CD4-positive, alpha-beta T cell (primary cell): ENCODE measurements at regions not wholly inside any gene's neighbourhood (a gene's known extent, or its start where the extent isn't known, plus 50 kb on each side); places are given as distances from the start of the nearest gene placed in this dataset.

Experiments
- ATAC-seq: fragments of 200-7000 bp; cut with Tn5 transposase; one replicate; pipeline ENCODE4 v1.10.0; 2022; ENCODE audit warnings: mild to moderate bottlenecking; ENCODE audit not compliant: poor library complexity
- CTCF ChIA-PET: fragments of 350-600 bp; sonication (Branson Sonifier 250); formaldehyde crosslinking; loops from one replicate; lab custom pipeline; 2021; ENCODE audit warnings: antibody characterized with exemption, inconsistent platforms; lab: Charles Lee
- POLR2A ChIA-PET: fragments of 350-600 bp; sonication (Branson Sonifier 250); formaldehyde crosslinking; loops from one replicate; lab custom pipeline; 2021; ENCODE audit warnings: antibody characterized with exemption, inconsistent platforms; lab: Charles Lee
- DNase-seq, 14 experiments: peaks; one replicate each; pipeline ENCODE4 v3.0.0-alpha.2; 2013 to 2020; ENCODE audit warnings: mixed read lengths in 2 of 14
- H3K27ac ChIP-seq, 2 donors: one replicate each; pipeline versions ENCODE4 v1.5.1 to v1.7.0; 2013; ENCODE audit warnings: low read length in 2 of 2, low read depth in 1 of 2, mild to moderate bottlenecking in 1 of 2
- H3K27me3 ChIP-seq, 2 experiments: 1 replicate in 1 of 2; 2 replicates in 1 of 2; pipeline versions ENCODE4 v1.6.1 to v1.7.0; 2013; ENCODE audit warnings: low read length in 2 of 2, control low read depth in 1 of 2, mild to moderate bottlenecking in 1 of 2, moderate library complexity in 1 of 2; ENCODE audit not compliant: insufficient read depth in 2 of 2, control insufficient read depth in 1 of 2
- H3K36me3 ChIP-seq: one replicate; pipeline ENCODE4 v1.6.1; 2013; ENCODE audit warnings: low read length, control low read depth; ENCODE audit not compliant: insufficient read depth
- H3K4me1 ChIP-seq: one replicate; pipeline ENCODE4 v1.6.1; 2013; ENCODE audit warnings: low read length, control low read depth; ENCODE audit not compliant: insufficient read depth
- H3K4me3 ChIP-seq: one replicate; pipeline ENCODE4 v1.5.1; 2013; ENCODE audit warnings: mild to moderate bottlenecking, low read length, moderate library complexity
- H3K9me3 ChIP-seq, 2 experiments: 1 replicate in 1 of 2; 2 replicates in 1 of 2; pipeline versions ENCODE4 v1.6.1 to v1.7.0; 2013; ENCODE audit warnings: low read length in 2 of 2, mild to moderate bottlenecking in 2 of 2, control low read depth in 1 of 2, moderate library complexity in 1 of 2; ENCODE audit not compliant: control insufficient read depth in 1 of 2, insufficient read depth in 1 of 2
- H3K27ac Mint-ChIP-seq: one replicate; pipeline ENCODE4 v1.8.0; 2020; ENCODE audit warnings: mixed read lengths
- H3K27me3 Mint-ChIP-seq: one replicate; pipeline ENCODE4 v1.8.0; 2021; ENCODE audit warnings: mixed read lengths
- H3K36me3 Mint-ChIP-seq: one replicate; pipeline ENCODE4 v1.8.0; 2021; ENCODE audit warnings: low read depth, mixed read lengths
- H3K4me1 Mint-ChIP-seq: one replicate; pipeline ENCODE4 v1.8.0; 2021; ENCODE audit warnings: low read depth, mixed read lengths
- H3K4me3 Mint-ChIP-seq: one replicate; pipeline ENCODE4 v1.8.0; 2020; ENCODE audit warnings: mild to moderate bottlenecking, mixed read lengths
- H3K9me3 Mint-ChIP-seq: one replicate; pipeline ENCODE4 v1.8.0; 2020; ENCODE audit warnings: mixed read lengths
- intact Hi-C, 2 experiments: fragments of 100-400 bp; cut with DNase I in 1 of 2; cut with micrococcal nuclease in 1 of 2; formaldehyde crosslinking; loops; one replicate each; pipeline versions ENCODE4 v1.15.1 to v1.9.0; 2023 to 2025; cut with DNase I, micrococcal nuclease
- TF ChIP-seq, protein P1 (sequence below): fragments of 200-600 bp; IDR thresholded peaks from one replicate; pipeline ENCODE4 v1.8.0; 2022; ENCODE audit warnings: antibody characterized with exemption, mild to moderate bottlenecking

DNA sequence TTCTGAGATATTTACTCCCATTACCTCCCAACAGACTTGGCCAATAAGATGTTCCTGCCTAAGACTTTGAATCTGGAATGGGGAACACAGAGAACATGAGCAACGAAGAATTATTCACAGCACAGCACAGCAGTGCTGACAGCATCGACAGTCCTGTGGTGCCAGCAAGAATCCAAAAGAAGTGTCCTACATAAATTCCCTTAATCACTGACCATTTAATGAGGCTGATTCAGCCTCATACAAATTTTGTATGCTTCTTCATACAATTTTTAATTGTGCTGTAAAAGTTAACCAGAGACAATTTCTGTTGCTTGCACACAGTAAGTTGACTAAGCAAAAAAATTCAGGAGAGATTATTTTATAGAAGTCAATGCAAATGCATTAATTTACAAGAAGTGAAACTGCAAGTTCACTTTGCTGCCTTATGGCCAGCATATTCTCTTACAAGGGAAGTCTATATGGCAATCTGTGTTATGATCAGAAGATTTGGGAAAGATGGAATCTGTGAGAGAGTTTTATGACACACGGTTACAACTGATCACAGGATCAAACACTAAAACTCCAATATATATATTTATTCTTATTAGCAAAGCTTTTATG, 855.9 kb downstream of the LTN1 start:
- intact Hi-C loops = no loop called here
- TF ChIP-seq, protein P1, sequence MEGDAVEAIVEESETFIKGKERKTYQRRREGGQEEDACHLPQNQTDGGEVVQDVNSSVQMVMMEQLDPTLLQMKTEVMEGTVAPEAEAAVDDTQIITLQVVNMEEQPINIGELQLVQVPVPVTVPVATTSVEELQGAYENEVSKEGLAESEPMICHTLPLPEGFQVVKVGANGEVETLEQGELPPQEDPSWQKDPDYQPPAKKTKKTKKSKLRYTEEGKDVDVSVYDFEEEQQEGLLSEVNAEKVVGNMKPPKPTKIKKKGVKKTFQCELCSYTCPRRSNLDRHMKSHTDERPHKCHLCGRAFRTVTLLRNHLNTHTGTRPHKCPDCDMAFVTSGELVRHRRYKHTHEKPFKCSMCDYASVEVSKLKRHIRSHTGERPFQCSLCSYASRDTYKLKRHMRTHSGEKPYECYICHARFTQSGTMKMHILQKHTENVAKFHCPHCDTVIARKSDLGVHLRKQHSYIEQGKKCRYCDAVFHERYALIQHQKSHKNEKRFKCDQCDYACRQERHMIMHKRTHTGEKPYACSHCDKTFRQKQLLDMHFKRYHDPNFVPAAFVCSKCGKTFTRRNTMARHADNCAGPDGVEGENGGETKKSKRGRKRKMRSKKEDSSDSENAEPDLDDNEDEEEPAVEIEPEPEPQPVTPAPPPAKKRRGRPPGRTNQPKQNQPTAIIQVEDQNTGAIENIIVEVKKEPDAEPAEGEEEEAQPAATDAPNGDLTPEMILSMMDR = no peak
- ChIA-PET POLR2A (no interaction called here), CTCF (no interaction called here)
- Mint-ChIP-seq H3K27me3 (no peaks in the 10 kb centered on the region), H3K4me3 (no peak overlapping the region), H3K36me3 (no peaks in the 10 kb centered on the region), H3K9me3 (peaks cover 10% of the 10 kb centered on the region), H3K27ac (no peak overlapping the region), H3K4me1 (no peaks in the 10 kb centered on the region)
- ATAC-seq (no peak), DNase-seq (no peak)
- no peak overlapping the region for H3K4me3 ChIP-seq
- H3K9me3 ChIP-seq = no peaks in the 10 kb centered on the region
- no peak overlapping the region for H3K27ac ChIP-seq
- H3K4me1 ChIP-seq = no peaks in the 10 kb centered on the region
- H3K36me3 ChIP-seq = no peaks in the 10 kb centered on the region
- no peaks in the 10 kb centered on the region for H3K27me3 ChIP-seq

DNA sequence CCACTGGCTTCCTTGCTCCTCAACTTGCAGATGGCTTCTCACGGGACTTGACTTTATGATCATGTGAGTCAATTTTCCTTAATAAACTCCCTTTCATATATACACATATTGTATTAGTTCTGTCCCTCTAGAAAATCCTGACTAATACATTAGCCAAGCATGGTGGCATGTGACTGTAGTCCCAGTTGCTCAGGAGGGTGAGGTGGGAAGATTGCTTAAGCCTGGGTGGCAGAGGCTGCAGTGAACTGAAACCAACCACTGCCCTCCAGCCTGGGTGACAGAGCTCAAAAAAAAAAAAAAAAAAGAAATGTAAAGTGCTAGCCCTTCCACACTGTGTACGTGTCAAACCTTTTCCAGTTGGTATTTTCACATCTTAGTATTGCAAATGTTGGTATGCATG, 857.0 kb downstream of the LTN1 start:
- intact Hi-C loops = no loop called here
- TF ChIP-seq, protein P1 = no peak
- no peaks in the 10 kb centered on the region for H3K36me3 ChIP-seq
- Mint-ChIP-seq H3K4me3 (no peak overlapping the region), H3K27ac (no peak overlapping the region), H3K27me3 (no peaks in the 10 kb centered on the region), H3K9me3 (peaks cover 14% of the 10 kb centered on the region), H3K36me3 (no peaks in the 10 kb centered on the region), H3K4me1 (no peaks in the 10 kb centered on the region)
- no peak overlapping the region for H3K27ac ChIP-seq
- peaks cover 4 to 10% of the 10 kb centered on the region in 2 experiments for H3K9me3 ChIP-seq
- H3K27me3 ChIP-seq = no peaks in the 10 kb centered on the region
- no peaks in the 10 kb centered on the region for H3K4me1 ChIP-seq
- no peak overlapping the region for H3K4me3 ChIP-seq
- DNase-seq (peak in 2 of 14 experiments; percentile 44 to 55), ATAC-seq (no peak)
- ChIA-PET POLR2A (no interaction called here), CTCF (interaction anchor here (0.6 kb wide), 1 partner anchor 553 kb away, joined by 3 read pairs; no protein-coding TSS in a partner anchor)

DNA sequence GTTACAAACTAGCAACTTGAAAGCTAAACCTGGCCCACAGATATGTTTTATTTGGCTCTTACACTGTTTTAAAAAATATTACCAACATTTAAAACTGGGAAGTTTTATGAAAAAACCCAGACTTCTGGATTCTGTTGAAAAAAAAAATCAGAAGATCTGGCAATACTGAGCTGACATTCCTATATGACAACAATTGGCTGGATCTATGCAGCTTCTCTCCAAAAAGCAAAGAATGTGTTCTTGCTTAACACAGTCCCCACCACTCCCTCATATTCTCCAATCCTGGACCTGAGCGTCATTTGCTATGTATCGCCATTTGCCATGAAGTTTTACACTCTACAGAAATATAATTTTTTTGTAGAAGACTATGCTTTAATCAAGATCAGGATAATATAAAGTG, 859.6 kb downstream of the LTN1 start:
- Mint-ChIP-seq H3K27ac (no peak overlapping the region), H3K4me1 (no peaks in the 10 kb centered on the region), H3K9me3 (peaks cover 14% of the 10 kb centered on the region), H3K36me3 (no peaks in the 10 kb centered on the region), H3K4me3 (no peak overlapping the region), H3K27me3 (no peaks in the 10 kb centered on the region)
- intact Hi-C loops = no loop called here
- Histone ChIP-seq H3K4me3 (no peak overlapping the region), H3K27ac (no peak overlapping the region), H3K27me3 (no peaks in the 10 kb centered on the region), H3K9me3 (peaks cover 4 to 11% of the 10 kb centered on the region in 2 experiments), H3K36me3 (no peaks in the 10 kb centered on the region), H3K4me1 (no peaks in the 10 kb centered on the region)
- TF ChIP-seq, protein P1 = no peak
- CTCF ChIA-PET = no interaction called here
- DNase-seq (no peak), ATAC-seq (no peak)
- POLR2A ChIA-PET = no interaction called here
